HFF-Myc (cell line): ENCODE measurements at regions not wholly inside any gene's neighbourhood (a gene's known extent, or its start where the extent isn't known, plus 50 kb on each side); places are given as distances from the start of the nearest gene placed in this dataset.

Source experiments
- DNase-seq: peaks from one replicate; pipeline ENCODE4 v3.0.0-alpha.2; 2011; ENCODE audit warnings: low read depth; ENCODE audit errors: extremely low read depth
- H3K4me3 ChIP-seq: replicated peaks from 2 replicates; pipeline ENCODE4 v1.5.1; 2011; ENCODE audit warnings: low read depth, mild to moderate bottlenecking, control low read depth, low read length
- CTCF ChIP-seq: IDR thresholded peaks from 2 replicates; pipeline ENCODE4 v1.5.1; 2012; ENCODE audit warnings: mild to moderate bottlenecking, low read depth, low read length, control low read depth; ENCODE audit errors: missing control alignments

DNA sequence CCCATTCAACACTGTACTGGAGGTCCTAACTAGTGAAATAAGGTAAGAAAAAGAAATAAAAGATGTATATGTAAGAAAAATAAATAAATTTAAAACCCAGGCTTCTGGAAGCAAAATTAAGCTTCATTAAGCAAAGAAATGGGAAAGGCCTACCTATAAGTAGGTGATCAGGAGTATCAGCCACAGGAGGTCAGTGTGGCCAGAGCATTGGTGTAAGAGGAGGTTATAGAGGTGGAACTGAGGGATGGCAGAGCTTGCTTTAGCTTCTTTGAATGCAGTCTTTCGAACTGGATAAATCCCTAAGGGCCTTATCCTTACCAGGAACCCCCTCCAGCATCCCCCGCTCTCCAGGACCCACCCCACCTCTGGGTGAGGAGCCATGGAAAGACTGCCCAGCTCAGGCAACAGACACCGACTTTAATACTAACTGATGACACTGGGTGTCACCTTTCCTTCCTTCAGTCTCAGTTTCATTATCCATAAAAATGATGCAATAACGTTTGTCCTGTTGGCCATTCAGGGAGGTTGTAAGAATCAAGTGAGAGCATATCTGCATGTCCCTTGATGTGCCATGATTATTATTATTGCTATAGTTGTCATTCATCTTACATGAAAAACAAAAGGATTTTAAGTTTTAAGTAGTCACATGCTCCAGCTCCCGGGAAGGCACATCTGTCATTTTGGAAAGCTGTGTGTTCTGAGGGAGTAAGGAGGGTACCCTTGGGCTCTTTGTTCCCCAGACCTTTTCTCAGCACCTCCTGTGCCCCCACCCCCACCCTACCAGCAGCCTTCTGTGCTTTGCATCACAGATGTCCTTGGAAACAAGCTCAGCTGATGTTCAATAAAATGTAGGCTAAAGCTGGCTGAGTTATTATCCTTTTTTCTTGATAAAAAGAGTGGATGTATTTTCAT, 50.8 kb upstream of the CTNNA1 start:
- no peak for TF ChIP-seq CTCF
- H3K4me3 ChIP-seq: no peak overlapping the region
- no peak for DNase-seq

DNA sequence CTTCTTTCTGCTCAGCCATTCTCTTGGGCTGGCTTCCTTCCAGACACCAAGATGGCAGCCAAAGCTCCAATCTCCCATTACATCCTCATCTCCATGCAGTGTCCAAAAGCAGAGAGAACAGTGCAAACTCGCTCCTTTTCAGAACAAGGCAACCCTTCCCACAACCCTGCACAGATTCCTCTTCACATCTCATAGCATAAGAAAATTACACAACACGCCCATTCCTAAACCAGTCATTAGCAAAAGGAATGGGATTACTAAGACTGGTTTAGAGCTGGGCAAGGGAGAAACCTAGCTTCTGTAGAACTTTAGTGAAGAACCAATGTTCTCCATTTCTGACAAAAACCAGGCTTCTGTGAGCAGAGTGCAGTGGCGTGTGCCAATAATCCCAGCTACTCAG, 51.5 kb upstream of the CTNNA1 start:
- TF ChIP-seq CTCF: no peak
- DNase-seq: no peak

DNA sequence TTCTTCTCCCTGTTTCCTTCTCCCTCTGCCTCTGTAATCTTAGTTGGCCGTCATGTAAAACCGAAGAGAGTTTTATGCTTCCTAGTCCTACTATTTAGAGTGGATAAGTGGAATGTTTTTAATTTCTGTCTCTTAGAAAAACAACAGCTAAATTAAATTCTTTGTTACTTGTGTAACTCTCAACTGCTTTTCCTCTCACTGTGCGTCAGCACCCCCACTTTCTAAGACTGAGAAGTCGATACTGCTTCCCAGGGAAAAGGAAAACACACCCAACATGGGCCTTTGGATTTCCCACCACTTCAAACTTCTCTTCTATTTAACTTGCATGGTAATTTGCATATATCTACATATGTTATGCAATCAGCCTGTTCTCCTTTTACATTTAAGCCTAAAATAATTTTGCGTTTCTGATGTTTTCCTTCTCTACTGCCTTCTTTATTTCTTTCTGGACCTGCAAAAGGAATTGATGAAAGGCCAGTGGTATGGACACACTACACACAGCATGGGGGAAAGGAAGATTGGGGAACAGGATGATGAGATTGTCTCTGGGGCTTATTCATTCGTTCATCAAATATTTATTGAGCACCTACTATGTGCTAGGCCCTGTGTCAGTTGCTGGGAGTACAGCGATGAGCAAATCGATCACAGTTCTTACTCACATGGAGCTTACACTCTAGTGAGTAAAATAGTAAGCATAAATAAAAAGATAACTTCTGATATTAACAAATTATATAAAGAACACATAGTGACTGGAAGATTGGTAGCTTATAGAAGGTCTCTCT, 52.5 kb upstream of the CTNNA1 start:
- no peak for TF ChIP-seq CTCF
- DNase-seq: no peak
- H3K4me3 ChIP-seq: no peak overlapping the region

More for the DNA sequence above, 51.5 kb upstream of the CTNNA1 start:
- H3K4me3 ChIP-seq: no peak overlapping the region

DNA sequence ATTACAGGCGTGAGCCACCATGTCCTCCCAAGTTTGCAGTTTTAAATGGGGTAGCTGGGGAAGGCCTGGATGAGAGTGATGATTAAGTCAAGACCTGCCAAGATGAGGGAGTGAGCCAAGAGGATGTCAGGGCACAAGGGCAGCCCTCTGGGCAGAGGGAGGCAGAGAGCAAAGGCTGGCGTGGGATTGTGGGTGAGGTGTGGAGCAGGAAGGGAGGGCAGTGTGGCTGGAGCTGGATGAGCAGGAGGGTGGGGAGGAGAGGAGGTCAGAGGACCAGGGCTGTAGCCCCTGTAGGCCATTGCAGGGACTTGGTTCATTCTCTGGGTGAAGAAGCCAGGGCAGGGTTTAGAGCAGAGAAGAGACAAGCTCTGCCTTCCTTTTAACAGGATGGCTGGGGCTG, 53.7 kb upstream of the CTNNA1 start:
- DNase-seq: no peak
- no peak overlapping the region for H3K4me3 ChIP-seq
- TF ChIP-seq CTCF: no peak

DNA sequence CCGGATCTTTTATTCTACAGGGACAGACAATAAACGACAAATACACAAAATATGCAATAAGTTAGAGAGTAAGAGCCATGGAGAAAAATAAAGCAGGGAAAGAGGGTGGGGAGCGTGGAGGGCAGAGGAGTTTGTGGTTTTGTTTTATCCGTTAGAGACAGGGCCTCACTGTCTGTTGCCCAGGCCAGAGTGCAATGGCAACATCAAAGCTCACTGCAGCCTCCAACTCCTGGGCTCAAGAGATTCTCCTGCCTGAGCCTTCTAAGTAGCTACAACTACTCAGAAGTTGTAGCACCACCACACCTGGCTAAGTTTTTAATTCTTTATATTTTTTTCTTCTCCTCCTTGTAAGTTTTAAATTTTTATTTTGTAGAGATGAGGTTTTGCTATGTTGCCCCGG, 54.5 kb upstream of the CTNNA1 start:
- DNase-seq: no peak
- no peak overlapping the region for H3K4me3 ChIP-seq
- no peak for TF ChIP-seq CTCF

GRCh38 chr5:138697720-138698360, 55.4 kb upstream of the CTNNA1 start:
- no peak for TF ChIP-seq CTCF
- H3K4me3 ChIP-seq: no peak overlapping the region
- DNase-seq: no peak
